Stimulated activated CD8-positive, alpha-beta memory T cell treated with anti-CD3 and anti-CD28 coated beads, Interleukin-15, amount 100 ng/mL, for 4 hours (primary cell): ENCODE measurements at regions not wholly inside any gene's neighbourhood (a gene's known extent, or its start where the extent isn't known, plus 50 kb on each side); places are given as distances from the start of the nearest gene placed in this dataset.
A peak's percentile ranks its signal among the peaks of the same experiment; 100 is the strongest.
"Not testable (repeated sequence)": the region's sequence is repeated elsewhere in the genome, so short reads cannot be mapped to it uniquely, and the experiment has no call there.

Experiments used
- DNase-seq, 2 donors: peaks; one replicate each; pipeline ENCODE4 v3.0.0-alpha.2; 2020; ENCODE audit warnings: low read depth in 2 of 2

DNA sequence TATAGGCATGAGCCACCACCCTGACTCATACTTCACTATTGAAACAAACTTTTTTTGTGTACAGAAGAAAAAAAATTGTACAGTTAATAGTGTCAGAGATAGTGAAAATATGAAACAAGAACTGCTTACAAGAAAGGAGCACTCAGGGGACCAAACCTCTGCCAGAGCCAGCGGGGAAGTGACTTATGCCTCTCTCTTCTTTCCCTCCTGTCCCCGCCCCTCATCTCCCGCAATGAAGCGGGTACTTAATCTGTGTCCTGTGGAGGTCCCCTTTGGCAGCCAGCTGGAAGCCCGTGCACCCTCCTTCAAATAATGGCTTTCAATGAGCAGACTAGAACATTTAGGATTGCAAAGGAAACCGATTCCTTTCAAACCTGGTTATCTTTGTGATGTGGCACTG is 51.5 kb downstream of the PPIAL4A start:
- DNase-seq, result not testable (repeated sequence)

DNA sequence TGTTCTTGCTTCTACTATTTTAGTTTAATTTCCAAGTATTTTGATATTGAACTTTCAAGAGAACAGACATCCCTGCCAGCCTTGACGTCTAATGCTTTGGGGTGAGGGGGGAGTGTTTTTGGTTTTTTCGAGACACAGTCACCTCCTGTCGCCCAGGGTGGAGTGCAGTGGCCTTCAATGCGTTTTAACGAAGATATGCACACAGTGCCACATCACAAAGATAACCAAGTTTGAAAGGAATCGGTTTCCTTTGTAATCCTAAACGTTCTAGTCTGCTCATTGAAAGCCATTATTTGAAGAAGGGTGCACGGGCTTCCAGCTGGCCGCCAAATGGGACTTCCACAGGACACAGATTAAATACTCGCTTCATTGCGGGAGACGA is 52.3 kb downstream of the PPIAL4A start:
- not testable (repeated sequence) for DNase-seq

DNA sequence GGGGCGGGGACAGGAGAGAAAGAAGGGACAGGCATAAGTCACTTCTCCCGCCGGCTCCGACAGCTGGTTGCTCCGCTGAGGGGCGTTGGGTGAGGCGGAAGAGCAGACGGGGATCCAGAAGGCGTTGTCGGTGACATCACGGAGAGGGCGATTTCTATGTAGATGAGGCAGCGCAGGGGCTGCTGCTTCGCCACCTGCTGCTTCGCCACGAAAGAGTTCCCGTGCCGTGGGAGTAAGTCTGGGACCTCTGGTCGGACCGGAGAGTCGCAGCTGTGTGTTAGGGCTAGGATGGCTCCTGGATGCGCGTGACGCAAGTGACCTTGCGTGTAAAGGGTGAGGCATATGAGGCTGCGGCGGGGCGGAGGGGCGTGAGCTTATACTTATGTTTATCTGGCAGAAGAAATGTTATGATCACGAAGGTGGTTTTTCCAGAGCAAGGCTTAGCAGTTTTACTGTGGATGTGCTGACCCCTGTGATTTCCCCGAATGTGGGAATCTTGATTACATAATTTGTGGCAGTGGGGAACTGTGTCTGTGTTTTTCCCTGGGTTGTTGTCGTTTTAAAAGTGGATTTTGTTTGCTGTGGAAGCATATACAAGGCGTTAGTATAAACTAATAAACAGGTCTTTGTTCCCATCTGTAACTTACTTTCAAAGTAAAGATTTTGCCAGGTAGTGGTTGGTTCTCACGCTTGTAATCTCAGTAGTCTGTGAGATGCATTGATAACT is 52.8 kb downstream of the PPIAL4A start:
- peak; percentile 54 to 55 for DNase-seq

DNA sequence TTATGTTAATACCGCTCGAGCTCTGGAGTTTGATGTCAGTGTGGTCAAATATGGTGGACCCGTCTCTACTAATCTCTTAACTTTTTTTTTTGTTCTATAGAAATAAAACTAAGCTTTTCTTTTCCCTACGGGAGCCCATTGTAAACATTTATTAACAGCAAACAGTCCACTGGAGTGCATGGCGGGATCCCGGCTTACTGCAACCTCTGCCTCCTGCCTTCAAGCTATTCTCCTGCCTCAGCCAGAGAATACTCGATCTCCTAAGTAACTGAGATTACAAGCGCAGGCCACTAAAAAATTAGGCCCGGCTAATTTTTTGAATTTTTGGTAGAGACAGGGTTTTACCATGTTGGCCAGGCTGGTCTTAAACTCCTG is 53.4 kb downstream of the PPIAL4A start:
- not testable (repeated sequence) for DNase-seq

DNA sequence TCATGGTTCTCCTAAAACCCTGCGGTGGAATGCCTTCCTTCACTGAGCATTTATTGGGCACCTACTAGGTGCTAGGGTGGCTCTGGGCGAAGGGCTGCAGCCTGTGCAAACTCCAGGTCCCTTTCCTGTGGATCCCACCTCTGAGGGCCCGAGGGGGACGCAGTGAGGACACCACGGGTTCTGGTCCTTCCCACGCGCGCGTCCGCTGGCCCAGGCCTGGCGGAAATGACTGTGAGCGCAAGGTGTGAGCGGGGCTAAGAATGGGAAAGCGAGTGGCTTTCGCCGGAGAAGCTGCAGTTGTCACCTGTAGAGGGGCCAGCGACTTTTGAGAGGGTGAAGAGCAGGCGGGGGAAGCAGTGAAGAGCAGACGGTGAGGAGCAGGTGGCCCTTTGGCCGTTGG is 55.1 kb downstream of the PPIAL4A start:
- DNase-seq, result not testable (repeated sequence)

DNA sequence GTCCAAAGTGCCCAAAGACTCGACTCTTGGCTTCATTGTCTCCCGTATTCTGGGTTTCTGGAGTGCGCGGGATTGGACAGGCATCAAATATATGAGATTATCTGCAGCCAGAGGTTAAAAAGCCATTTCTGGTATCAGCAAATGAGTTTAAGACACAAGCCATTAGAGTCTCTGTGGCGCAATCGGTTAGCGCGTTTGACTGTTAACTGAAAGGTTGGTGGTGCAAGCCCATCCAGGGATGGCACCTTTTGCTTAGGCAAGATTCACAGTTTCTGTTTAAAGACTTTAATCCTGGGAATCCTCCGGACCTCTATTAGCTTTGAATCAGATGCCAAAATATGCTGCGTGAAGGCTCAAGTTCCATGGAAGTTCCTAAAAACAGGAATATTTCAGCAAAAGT is 55.6 kb downstream of the PPIAL4A start:
- not testable (repeated sequence) for DNase-seq

DNA sequence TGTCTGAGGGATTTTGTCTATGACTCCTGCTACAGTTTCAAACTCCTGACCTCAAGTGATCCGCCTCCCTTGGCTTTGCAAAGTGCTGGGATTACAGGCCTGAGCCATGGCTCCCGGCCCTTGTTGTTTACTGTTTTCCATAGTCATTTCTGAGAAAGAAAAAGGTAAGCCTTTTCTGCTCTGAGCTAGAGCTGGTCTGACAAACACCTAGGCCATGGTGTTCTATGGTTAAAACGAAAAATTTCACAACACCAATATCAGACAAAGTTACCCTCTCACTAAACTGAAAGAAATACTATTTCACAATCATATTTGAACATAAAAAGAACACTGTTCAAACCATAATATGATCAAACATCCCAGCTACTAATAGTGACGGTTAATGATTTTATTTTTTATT is 57.5 kb downstream of the PPIAL4A start:
- not testable (repeated sequence) for DNase-seq

DNA sequence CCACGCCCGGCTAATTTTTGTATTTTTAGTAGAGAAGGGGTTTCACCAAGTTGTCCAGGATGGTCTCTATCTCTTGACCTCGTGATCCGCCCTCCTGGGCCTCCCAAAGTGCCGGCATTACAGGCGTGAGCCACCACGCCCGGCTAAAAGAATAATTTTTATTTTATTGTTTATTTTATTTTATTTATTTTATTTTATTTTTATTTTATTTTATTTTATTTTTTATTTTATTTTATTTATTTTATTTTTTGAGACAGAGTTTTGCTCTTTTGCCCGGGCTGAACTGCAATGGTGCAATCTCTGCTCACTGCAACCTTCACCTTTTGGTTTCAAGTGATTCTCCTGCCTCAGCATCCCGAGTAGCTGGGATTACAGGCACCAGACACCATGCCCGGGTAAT is 60.2 kb downstream of the PPIAL4A start:
- DNase-seq, result not testable (repeated sequence)

DNA sequence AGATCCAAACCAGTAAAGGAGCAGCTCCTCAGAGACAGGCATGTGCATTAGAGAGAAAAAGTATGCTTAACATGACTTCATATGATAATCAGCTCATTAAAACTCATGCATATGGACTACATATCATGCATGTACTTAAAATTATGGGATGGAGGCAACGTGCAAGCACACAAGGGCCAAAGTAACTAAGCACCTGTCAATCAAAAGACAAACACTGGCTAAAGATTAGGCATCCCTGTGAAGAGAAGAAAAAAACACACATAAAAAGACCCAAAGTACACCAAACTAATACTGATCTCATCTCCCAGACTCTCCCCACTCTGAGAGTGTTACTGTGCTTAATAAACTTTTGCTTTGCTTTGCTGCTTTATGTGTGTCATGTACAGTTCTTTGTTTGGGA is 61.1 kb downstream of the PPIAL4A start:
- DNase-seq, result not testable (repeated sequence)

DNA sequence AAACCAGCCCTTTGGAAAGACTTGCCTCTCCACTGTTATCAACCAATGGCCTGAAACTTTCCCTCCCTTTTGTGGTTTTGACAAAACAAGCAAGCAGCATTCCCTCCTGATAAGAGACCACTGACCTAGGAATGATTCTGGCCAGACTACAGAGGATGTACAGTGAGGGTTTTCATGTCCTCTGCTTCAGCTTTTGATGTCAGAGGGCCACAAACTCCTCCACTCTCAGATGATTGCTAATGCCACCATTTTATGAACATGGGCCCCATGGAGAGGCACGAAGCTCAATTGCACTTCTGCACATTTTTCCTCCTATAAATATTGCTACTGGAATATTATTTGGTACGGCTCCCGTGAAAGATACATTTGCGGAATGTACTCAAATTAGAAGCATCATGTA is 61.5 kb downstream of the PPIAL4A start:
- DNase-seq, result not testable (repeated sequence)

DNA sequence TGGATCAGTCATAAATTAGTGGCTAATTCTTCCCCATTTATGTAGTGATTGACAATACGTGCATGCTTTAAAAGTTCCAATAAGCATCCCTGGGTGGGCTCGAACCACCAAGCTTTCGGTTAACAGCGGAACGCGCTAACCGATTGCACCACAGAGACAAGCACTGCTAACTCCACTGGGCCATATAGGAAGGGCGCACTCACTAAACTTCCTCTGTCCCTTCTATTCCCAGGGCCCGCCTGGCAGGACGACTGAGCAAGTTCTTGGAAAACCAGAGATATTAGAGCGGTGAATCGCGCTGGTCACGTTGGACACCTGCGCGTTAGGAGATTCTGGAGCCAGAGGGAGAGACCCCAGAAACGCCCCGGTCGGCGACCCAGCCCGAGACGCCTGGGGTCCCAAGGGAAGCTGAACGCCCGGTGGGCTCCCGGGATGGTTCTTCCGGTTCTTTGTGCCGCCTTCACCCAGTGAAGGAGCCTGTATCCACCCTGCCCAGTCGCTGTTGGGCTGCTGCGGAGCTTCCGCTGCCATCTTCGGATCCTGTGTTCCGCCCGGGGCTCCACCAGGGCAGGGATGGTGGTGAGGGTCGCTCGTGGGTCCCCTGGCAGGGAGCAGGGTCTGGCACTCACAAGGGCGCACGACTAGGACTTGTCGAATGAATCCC is 62.8 kb downstream of the PPIAL4A start:
- not testable (repeated sequence) for DNase-seq

DNA sequence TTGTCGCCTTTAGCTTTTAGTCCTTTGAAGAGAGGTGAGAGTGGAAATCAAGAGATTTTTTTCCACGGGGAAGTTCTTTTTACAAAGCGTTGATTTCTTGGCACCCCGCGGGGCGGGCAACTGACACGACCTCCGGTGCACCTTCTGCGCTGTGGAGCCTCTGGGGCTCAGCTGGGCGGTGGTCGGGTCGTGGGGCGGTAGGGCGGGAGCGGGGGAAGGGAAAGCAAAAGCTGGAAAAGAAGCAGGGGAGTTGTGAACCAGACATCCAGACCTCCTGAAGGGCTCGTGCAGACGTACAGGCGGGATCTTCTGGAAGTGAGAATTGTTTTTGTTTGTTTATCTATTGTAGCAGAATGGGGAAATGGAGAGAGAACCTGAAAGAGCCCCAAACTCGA is 63.3 kb downstream of the PPIAL4A start:
- not testable (repeated sequence) for DNase-seq

DNA sequence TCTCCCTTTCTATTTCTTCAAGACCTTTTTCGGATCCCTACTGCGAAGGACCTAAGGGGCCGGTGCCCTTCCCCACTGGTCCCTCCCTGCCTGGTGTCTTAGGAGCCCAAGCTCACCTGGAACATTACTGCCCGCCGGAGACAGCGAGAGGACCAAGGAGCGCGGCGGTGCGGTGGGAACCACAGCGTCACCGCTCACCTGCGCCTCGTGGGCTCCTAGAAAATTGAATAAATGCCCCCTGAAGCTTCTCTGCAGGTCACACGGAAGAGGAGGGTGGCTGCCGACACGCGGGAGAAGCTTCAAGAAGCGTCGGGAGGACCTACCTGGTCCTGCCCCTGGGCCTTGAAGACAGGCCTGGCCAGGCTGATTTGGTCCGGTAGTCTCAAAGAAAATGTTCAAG is 65.2 kb downstream of the PPIAL4A start:
- no peak for DNase-seq

DNA sequence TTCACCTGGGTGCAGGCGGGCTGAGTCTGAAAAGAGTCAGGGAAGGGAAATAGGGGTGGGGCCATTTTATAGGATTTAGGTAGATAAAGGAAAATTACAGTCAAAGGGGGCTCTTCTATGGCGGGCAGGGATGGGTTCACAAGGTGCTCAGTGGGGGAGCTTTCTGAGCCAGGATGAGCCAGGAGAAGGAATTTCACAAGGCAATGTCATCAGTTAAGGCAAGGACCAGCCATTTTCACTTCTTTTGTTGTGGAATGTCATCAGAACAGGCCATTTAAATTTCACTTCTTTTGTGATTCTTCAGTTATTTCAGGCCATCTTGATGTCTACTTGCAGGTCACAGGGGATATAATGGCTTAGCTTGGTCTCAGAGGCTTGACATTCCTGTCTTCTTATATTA is 66.4 kb downstream of the PPIAL4A start:
- DNase-seq, result not testable (repeated sequence)

DNA sequence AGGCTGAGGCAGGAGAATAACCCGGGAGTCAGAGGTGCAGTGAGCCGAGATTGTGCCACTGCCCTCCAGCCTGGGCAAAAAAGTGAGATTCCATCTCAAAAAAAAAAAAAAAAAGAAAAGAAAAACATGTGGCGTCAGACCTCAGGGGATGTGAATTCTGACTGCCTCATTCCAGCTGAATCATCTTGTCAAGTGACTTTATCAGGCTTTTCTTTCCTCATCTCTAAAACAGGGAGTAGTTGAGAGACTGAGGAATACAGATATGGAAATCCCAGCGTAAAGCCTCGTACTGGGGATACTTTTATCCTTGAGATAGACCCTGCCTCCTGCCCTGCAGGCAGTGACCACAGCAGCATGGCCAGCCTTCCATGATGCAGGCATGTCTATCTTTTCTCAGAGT is 76.4 kb downstream of the PPIAL4A start:
- DNase-seq, result not testable (repeated sequence)

DNA sequence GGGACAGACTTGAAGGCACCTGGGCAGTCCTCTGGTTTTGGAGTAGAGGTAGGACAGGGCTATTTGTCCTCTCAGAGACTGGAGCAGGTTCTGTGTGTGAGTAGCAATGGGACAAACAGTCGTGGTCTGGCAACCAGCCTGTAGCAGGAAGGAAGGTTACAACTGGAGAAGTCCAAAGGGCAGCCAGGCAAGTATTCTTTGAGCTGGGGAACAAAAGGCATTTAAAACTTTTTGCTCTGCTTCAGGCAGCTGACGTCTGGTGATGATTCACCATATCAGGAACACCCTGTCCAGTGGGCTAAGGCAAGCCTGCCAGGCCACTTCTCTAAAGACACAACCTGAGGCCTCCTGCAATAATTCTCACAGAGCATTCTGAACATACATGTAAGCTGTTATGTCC is 83.3 kb downstream of the PPIAL4A start:
- not testable (repeated sequence) for DNase-seq

DNA sequence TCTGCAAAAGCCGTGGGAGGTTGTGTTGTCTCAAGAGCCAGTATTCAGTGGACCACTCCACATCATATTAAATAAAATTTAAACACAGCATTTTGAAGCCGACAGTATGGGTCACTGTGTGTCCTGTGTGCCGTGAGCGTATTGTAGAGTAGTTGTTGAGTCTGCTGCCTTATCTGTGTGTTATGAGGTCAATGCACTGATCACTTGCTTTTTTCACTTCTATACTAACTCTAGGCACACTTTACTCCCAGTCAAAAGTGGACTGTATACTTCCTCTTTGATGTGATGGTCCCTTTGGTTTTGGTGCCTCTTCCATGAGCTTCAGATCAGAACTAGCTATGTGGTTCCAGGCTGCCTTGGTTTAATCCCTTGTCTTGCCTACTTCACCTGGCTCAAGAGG is 84.3 kb downstream of the PPIAL4A start:
- DNase-seq, result not testable (repeated sequence)

DNA sequence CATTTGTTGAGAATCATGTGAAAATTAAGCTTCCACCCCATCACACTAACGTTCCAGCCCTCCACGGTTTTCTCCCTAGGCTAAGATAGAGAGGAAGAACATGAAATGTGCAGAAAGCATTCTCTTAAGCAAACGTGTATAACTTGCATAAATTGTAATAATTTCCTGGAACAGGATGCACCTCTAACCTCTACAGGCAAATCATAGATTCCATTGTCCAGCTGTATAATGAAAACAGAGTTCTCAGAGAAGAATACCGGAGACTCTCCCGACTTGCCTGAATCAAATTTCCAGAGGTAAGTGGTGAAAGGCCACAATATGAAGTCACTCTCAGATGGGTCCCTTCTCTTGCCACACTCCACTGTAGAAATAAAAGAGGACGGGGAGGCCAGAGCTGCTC is 87.7 kb downstream of the PPIAL4A start:
- DNase-seq, result not testable (repeated sequence)

DNA sequence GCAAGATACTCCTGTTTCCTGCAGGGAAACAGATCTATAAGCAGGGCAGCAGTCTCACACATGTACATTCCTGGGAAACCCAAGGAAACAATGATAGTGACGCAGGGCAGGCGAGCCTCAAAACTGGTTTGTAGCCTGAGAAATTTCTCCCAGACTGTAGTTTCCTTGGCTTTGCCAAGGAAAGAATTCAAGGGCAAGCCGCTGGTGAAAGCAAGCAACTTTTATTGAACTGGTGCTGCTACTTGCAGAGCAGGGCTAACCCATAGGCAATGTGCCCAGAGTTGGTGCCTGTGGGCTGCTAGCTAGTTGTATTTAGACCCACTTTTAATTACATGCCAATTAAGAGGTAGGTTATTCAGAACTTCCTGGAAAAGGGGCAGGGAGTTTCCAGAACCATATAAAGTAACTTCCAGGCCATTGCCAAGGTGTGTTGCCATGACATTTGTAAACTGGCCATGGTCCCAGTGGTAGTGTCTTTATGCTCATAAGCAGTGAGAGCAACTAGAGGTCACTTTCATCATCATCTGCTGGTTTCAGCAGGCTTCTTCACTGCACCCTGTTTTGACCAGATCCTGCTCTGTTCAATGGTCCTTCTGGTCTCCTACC is 92.0 kb downstream of the PPIAL4A start:
- not testable (repeated sequence) for DNase-seq

DNA sequence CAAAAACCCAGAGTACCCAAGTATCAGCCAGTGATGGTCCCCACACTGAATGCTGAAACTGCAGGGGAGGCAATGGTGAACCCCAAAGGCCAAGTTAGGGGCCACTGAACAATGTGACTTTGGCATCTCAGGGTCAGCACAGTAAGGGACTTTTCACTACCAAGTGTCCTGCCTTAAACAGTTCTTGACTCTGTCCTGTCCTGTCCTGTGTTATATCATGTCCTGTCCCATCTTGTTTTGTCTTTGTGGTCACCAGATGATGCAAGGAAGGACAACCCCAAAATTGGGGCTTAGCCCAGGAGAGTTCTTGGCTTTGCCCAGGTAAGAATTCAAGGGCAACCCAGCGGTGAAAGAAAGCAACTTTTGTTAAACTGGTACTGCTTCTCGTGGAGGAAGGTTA is 105.0 kb downstream of the PPIAL4A start:
- DNase-seq, result not testable (repeated sequence)

DNA sequence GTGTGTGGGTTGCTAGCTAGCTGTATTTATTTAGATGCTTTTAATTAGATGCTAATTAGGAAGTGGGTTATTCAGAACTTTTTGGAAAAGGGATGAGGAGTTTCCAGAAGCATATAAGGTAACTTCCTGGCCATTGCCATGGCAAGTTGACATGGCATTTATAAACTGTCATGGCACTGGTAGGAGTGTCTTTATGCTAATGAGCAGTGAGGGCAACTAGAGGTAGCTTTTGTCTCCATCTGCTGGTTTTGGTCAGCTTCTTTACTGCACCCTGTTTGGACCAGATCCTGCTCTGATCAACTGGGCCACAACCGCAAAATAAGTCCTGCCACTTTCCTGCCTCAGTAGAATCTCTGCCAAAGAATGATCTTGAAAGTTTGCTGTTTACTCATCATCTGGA is 105.5 kb downstream of the PPIAL4A start:
- not testable (repeated sequence) for DNase-seq

DNA sequence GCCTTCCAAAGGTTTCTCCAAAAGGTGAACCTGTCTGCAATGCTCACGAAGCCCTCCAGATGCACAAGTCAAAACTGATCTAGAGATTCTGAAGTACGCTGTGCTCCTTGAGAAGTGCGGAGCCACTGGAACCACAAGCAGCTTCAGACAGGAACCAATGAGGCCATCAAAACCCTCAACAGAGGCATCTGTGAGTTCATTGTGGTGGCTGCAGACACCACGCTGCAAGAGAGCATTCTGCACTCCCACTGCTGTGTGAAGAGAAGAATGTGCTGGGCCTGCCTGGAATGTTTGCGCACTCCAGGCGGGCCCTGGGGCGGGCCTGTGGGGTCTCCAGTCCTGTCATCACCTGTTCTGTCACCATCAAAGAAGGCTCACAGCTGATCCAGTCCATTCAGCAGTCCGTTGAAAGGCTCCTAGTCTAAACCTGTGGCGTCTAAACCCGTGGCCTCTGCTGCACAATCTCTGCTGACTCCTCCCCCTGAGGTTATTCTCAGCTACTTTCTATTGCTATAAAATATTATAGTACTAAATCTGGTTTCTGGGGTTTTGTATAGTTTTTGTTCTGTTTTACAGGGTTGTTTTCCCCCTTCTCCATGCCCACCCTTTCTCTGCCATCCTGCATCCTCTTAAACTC is 111.6 kb downstream of the PPIAL4A start:
- not testable (repeated sequence) for DNase-seq
